ENCODE measurements at regions not wholly inside any gene's neighbourhood (a gene's known extent, or its start where the extent isn't known, plus 50 kb on each side); places are given as distances from the start of the nearest gene placed in this dataset.
"Not testable (repeated sequence)": the region's sequence is repeated elsewhere in the genome, so short reads cannot be mapped to it uniquely, and the experiment has no call there.

- DNase-seq (ENCODE audit: low read depth): peak; percentile 79
These were observed 109.3 kb upstream of the IFNE start for GRCh38 chr9:21591221-21592062.

- no peak for DNase-seq (ENCODE audit: low read depth)
These were observed 109.9 kb upstream of the IFNE start for GRCh38 chr9:21592063-21592338.

GRCh38 chr9:21597284-21597683 lies 115.2 kb upstream of the IFNE start:
- no peak for DNase-seq (ENCODE audit: low read depth)

GRCh38 chr9:21598749-21599148 lies 116.6 kb upstream of the IFNE start:
- DNase-seq (ENCODE audit: low read depth): no peak

GRCh38 chr9:21605489-21605931 lies 123.4 kb upstream of the IFNE start:
- peak; percentile 26 for DNase-seq (ENCODE audit: low read depth)

- DNase-seq (ENCODE audit: low read depth): no peak
These were observed 125.5 kb upstream of the IFNE start for GRCh38 chr9:21607576-21607975.

GRCh38 chr9:21608200-21608599 lies 126.1 kb upstream of the IFNE start:
- no peak for DNase-seq (ENCODE audit: low read depth)

- no peak for DNase-seq (ENCODE audit: low read depth)
These were observed 127.4 kb upstream of the IFNE start for GRCh38 chr9:21609506-21609905.

- DNase-seq (ENCODE audit: low read depth): no peak
These were observed 129.8 kb upstream of the IFNE start for GRCh38 chr9:21611891-21612290.

GRCh38 chr9:21615018-21615417 lies 132.9 kb upstream of the IFNE start:
- no peak for DNase-seq (ENCODE audit: low read depth)

- no peak for DNase-seq (ENCODE audit: low read depth)
These were observed 133.3 kb upstream of the IFNE start for GRCh38 chr9:21615446-21615845.

- peak; percentile 32 for DNase-seq (ENCODE audit: low read depth)
These were observed 134.1 kb upstream of the IFNE start for GRCh38 chr9:21616082-21616778.

- no peak for DNase-seq (ENCODE audit: low read depth)
These were observed 142.8 kb upstream of the IFNE start for GRCh38 chr9:21624675-21625644.

- no peak for DNase-seq (ENCODE audit: low read depth)
These were observed 144.4 kb upstream of the IFNE start for GRCh38 chr9:21626493-21626892.

- DNase-seq (ENCODE audit: low read depth): not testable (repeated sequence)
These were observed 146.8 kb upstream of the IFNE start for GRCh38 chr9:21628954-21629353.

- no peak for DNase-seq (ENCODE audit: low read depth)
These were observed 152.8 kb upstream of the IFNE start for GRCh38 chr9:21634951-21635350.

- DNase-seq (ENCODE audit: low read depth): no peak
These were observed 156.0 kb upstream of the IFNE start for GRCh38 chr9:21638104-21638503.

- DNase-seq (ENCODE audit: low read depth): no peak
These were observed 149.3 kb upstream of the MTAP start for GRCh38 chr9:21653091-21653490.

- DNase-seq (ENCODE audit: low read depth): no peak
These were observed 148.8 kb upstream of the MTAP start for GRCh38 chr9:21653589-21653988.

GRCh38 chr9:21656776-21657674 lies 145.4 kb upstream of the MTAP start:
- DNase-seq (ENCODE audit: low read depth): no peak
